PFSK-1 (cell line): ENCODE measurements at regions not wholly inside any gene's neighbourhood (a gene's known extent, or its start where the extent isn't known, plus 50 kb on each side); places are given as distances from the start of the nearest gene placed in this dataset.

ENCODE experiments used
- POLR2AphosphoS5 ChIP-seq: IDR thresholded peaks from 2 replicates; pipeline ENCODE4 v1.6.1; 2012; ENCODE audit warnings: low read depth, mild to moderate bottlenecking, control low read depth, low read length, moderate library complexity
- TF ChIP-seq, protein P1 (sequence below), 2 experiments: IDR thresholded peaks; 2 replicates each; pipeline versions ENCODE4 v1.6.1 to v1.8.0; 2011 to 2012; ENCODE audit warnings: low read depth in 2 of 2, low read length in 2 of 2, control low read depth in 1 of 2, inconsistent platforms in 1 of 2, mild to moderate bottlenecking in 1 of 2, moderate library complexity in 1 of 2; ENCODE audit not compliant: insufficient read depth in 1 of 2

- TF ChIP-seq, protein P1, sequence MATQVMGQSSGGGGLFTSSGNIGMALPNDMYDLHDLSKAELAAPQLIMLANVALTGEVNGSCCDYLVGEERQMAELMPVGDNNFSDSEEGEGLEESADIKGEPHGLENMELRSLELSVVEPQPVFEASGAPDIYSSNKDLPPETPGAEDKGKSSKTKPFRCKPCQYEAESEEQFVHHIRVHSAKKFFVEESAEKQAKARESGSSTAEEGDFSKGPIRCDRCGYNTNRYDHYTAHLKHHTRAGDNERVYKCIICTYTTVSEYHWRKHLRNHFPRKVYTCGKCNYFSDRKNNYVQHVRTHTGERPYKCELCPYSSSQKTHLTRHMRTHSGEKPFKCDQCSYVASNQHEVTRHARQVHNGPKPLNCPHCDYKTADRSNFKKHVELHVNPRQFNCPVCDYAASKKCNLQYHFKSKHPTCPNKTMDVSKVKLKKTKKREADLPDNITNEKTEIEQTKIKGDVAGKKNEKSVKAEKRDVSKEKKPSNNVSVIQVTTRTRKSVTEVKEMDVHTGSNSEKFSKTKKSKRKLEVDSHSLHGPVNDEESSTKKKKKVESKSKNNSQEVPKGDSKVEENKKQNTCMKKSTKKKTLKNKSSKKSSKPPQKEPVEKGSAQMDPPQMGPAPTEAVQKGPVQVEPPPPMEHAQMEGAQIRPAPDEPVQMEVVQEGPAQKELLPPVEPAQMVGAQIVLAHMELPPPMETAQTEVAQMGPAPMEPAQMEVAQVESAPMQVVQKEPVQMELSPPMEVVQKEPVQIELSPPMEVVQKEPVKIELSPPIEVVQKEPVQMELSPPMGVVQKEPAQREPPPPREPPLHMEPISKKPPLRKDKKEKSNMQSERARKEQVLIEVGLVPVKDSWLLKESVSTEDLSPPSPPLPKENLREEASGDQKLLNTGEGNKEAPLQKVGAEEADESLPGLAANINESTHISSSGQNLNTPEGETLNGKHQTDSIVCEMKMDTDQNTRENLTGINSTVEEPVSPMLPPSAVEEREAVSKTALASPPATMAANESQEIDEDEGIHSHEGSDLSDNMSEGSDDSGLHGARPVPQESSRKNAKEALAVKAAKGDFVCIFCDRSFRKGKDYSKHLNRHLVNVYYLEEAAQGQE (IDR thresholded peaks at IDR 0.05; ENCODE audit: insufficient read depth in 1 of 2, low read depth in 2 of 2, low read length in 2 of 2) = 0 out of 4 replicates have a peak, but pooled peaks of 1 of the 2 experiments have one; percentile 19
- TF ChIP-seq POLR2AphosphoS5 = no peak
These were observed 60.0 kb upstream of the EPB41L1 start for GRCh38 chr20:36094497-36094896.
